GF-D8 (cell line): ENCODE measurements at regions not wholly inside any gene's neighbourhood (a gene's known extent, or its start where the extent isn't known, plus 50 kb on each side); places are given as distances from the start of the nearest gene placed in this dataset.

ENCODE experiments used
- DNase-seq: peaks from one replicate; lab custom pipeline; 2025; lab: John Stamatoyannopoulos, UW

- no peak for DNase-seq
These were observed 1858.4 kb downstream of the EFNA5 start for GRCh38 chr5:105812304-105812703.

GRCh38 chr5:105807951-105808350 is 1862.8 kb downstream of the EFNA5 start:
- no peak for DNase-seq

GRCh38 chr5:105807290-105807689 is 1863.4 kb downstream of the EFNA5 start:
- DNase-seq: no peak

GRCh38 chr5:105806596-105806995 is 1864.1 kb downstream of the EFNA5 start:
- DNase-seq: no peak

- DNase-seq: no peak
These were observed 1867.3 kb downstream of the EFNA5 start for GRCh38 chr5:105803431-105803830.

- DNase-seq: no peak
These were observed 1876.2 kb downstream of the EFNA5 start for GRCh38 chr5:105794578-105794977.

GRCh38 chr5:105789246-105789645 is 1881.5 kb downstream of the EFNA5 start:
- DNase-seq: no peak

GRCh38 chr5:105783811-105784210 is 1886.9 kb downstream of the EFNA5 start:
- DNase-seq: no peak

- DNase-seq: no peak
These were observed 1888.2 kb downstream of the EFNA5 start for GRCh38 chr5:105782501-105782900.

- DNase-seq: no peak
These were observed 1897.5 kb downstream of the EFNA5 start for GRCh38 chr5:105773241-105773640.

- no peak for DNase-seq
These were observed 1903.5 kb downstream of the EFNA5 start for GRCh38 chr5:105767267-105767666.

GRCh38 chr5:105762728-105763127 is 1908.0 kb downstream of the EFNA5 start:
- no peak for DNase-seq

- no peak for DNase-seq
These were observed 1916.7 kb downstream of the EFNA5 start for GRCh38 chr5:105754056-105754455.

GRCh38 chr5:105752801-105753200 is 1917.9 kb downstream of the EFNA5 start:
- DNase-seq: no peak

GRCh38 chr5:105751908-105752307 is 1918.8 kb downstream of the EFNA5 start:
- no peak for DNase-seq

GRCh38 chr5:105745111-105745510 is 1925.6 kb downstream of the EFNA5 start:
- no peak for DNase-seq

- DNase-seq: no peak
These were observed 1930.5 kb downstream of the EFNA5 start for GRCh38 chr5:105740242-105740641.

- no peak for DNase-seq
These were observed 1931.0 kb downstream of the EFNA5 start for GRCh38 chr5:105739732-105740131.

GRCh38 chr5:105735704-105736103 is 1935.0 kb downstream of the EFNA5 start:
- no peak for DNase-seq

- DNase-seq: no peak
These were observed 1939.8 kb downstream of the EFNA5 start for GRCh38 chr5:105730982-105731381.

- DNase-seq: no peak
These were observed 1944.6 kb downstream of the EFNA5 start for GRCh38 chr5:105726093-105726492.

GRCh38 chr5:105708442-105708841 is 1962.3 kb downstream of the EFNA5 start:
- DNase-seq: no peak

GRCh38 chr5:105702323-105702722 is 1968.4 kb downstream of the EFNA5 start:
- no peak for DNase-seq

GRCh38 chr5:105696440-105696839 is 1974.3 kb downstream of the EFNA5 start:
- DNase-seq: no peak

GRCh38 chr5:105695941-105696340 is 1974.8 kb downstream of the EFNA5 start:
- DNase-seq: no peak
